ENCODE measurements at regions not wholly inside any gene's neighbourhood (a gene's known extent, or its start where the extent isn't known, plus 50 kb on each side); places are given as distances from the start of the nearest gene placed in this dataset.

DNA sequence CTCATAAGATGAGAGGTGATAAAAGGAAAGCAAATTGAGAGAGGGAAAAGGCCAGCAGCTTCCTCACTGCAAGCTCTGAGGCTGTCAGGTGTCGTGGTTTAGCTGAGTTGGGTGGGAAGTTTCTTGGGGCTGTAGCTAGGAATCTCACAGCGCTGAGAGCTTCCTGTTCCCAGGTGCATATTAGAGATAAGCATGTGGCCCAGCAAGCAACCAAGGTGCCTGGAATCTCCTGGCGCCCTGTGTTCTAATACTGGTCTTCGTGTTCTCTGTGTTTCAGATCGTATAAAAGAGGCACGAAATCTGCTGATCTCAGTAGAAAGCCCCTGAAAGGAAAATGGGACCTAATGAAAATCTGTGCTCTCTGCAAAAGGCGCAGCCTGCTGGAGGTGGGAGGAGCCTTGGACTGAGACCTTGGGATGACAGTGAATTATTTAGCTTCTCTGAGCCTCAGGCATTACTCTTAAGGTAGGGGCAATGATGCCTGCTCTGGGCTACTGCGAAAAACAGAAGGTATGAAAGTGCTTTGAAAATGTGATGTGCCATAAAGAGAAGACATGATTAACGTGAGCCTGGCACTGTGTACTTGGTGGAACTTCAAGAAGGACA, 499.9 kb downstream of the TBL1XR1 start:
- no peak for DNase-seq (ENCODE audit: low read depth)
- TF ChIP-seq, protein P1, sequence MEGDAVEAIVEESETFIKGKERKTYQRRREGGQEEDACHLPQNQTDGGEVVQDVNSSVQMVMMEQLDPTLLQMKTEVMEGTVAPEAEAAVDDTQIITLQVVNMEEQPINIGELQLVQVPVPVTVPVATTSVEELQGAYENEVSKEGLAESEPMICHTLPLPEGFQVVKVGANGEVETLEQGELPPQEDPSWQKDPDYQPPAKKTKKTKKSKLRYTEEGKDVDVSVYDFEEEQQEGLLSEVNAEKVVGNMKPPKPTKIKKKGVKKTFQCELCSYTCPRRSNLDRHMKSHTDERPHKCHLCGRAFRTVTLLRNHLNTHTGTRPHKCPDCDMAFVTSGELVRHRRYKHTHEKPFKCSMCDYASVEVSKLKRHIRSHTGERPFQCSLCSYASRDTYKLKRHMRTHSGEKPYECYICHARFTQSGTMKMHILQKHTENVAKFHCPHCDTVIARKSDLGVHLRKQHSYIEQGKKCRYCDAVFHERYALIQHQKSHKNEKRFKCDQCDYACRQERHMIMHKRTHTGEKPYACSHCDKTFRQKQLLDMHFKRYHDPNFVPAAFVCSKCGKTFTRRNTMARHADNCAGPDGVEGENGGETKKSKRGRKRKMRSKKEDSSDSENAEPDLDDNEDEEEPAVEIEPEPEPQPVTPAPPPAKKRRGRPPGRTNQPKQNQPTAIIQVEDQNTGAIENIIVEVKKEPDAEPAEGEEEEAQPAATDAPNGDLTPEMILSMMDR (IDR thresholded peaks at IDR 0.05; ENCODE audit: insufficient read depth, low read depth, low read length) = no peak
- no peak overlapping the region for H3K4me3 ChIP-seq (ENCODE audit: low read depth, low read length)

DNA sequence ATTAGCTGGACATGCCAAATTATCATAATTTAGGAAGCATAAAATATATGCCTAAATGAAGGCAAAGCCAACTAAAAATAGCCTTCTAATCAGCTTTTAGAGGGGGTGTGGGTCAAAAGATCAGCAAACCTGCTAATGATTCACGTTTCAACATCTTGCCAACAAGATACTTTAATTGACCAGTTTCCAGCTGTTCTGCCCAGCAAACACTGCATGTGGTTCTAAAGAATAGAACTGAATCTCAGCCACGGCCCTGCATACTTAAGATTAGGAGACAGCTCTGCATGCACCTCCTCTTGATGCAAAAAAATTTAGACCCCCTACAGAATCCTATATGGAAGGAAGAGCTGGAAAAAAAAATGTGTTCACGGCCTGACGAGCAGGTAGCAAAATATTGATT, 500.5 kb downstream of the TBL1XR1 start:
- no peak overlapping the region for H3K4me3 ChIP-seq (ENCODE audit: low read depth, low read length)
- TF ChIP-seq, protein P1 (IDR thresholded peaks at IDR 0.05; ENCODE audit: insufficient read depth, low read depth, low read length) = no peak
- no peak for DNase-seq (ENCODE audit: low read depth)

DNA sequence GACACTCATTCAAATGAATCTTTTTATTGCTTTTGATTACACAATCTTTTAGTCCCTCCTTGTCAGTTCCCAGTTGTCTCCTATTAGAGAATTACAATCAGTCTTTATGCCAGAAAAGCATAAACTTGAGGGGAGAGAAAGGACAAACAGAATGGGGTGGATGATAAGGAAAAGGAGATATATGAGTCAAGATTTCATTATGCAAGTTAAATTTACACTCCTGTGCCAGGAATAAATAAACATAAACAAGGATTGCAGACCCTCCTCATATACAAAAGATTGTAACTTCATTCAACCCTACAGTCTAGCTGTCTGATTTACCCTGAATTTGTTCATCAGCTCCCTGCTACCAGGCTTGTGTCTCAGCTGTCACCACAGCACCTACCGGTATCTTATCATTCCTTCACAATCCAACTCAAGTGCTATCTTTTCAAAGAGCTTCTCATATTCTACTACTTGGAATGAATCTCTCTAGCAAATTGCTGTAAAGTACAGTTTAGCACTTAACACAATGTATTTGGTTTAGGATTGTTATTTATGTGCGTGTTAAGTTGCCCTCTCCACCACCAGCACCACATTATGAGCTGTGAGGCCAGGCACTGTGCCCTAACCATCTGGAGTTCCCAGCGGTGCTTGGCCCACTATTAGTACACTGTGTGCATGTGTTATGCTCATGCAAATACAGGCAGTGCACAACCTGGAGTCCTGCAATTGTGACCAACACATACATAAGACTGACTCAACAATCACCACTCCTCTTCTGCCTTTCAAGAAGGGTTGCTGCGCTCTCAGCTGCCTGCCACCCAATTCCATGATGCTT, 504.1 kb downstream of the TBL1XR1 start:
- H3K4me3 ChIP-seq (ENCODE audit: low read depth, low read length) = no peak overlapping the region
- TF ChIP-seq, protein P1 (IDR thresholded peaks at IDR 0.05; ENCODE audit: insufficient read depth, low read depth, low read length) = no peak
- no peak for DNase-seq (ENCODE audit: low read depth)

DNA sequence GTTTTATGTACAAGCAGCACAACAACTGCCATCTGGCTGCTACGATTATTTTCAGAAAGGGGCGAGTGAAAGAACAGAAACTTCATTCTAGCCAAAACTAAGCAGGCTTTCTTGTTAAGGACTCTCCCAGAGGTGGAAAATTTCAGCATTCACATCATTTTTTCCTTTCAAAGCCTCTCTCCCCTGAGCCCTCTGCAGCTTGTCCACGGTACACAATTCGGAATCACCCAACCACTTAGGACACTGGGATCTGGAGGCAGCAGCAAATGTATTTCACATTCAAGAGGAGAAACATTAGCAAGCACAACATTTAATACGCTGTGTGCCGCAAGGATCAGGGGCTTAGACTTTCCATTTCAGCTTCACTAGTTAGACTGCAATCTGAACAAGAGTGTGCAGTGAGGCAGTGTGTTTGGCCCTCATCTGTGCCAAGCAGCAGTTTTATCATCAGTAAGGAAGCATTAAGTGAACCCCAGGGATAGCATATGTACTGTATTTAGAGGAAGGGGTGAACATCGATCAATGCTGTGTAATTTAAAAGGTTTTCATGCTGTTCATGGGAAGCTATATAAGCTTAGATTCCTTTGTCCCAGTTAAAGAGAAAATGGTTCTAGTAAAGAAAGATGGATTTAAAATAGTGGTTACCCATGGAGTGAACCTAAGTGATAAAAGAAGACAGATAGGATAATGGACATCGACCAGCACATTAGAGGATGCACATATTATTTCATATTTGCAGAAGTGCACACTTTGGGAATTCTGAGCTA, 504.9 kb downstream of the TBL1XR1 start:
- DNase-seq (ENCODE audit: low read depth) = no peak
- H3K4me3 ChIP-seq (ENCODE audit: low read depth, low read length) = no peak overlapping the region
- TF ChIP-seq, protein P1 (IDR thresholded peaks at IDR 0.05; ENCODE audit: insufficient read depth, low read depth, low read length) = no peak

DNA sequence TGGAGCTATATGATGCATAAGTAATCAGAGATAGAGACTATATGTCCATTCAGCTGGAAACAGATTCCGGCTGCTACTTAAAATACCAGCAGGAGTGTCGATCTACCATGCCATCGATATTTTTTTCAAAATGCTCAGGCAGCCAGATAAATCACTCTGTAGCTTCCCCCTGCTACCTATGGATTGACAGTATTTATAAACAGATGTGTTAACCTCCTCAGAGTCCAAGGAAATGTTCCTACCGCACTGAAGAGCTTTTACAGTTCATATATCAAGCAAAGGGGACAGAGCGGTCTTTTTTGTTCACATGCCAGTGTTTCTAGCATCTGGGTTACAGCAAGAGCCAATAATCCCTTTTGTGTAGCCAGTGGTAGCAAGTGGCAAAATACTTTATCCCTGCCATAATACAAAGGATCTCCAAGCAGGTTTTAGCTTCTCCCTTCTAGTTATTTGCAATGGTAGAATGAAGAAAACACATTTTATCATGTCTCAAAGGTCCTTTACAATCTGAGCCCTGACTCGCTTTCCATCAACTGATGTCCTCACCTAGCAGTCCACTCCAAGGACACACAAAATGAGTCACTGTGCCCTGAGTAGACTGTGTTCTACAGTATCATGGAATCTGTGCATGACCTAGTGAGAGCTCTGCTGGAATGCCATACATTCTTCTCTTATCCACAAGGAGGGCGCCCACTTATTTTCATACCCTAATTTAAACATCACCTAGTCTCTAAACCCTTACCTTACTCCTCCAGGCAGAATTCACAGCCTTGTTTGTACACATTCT, 507.0 kb downstream of the TBL1XR1 start:
- no peak overlapping the region for H3K4me3 ChIP-seq (ENCODE audit: low read depth, low read length)
- no peak for DNase-seq (ENCODE audit: low read depth)
- TF ChIP-seq, protein P1 (IDR thresholded peaks at IDR 0.05; ENCODE audit: insufficient read depth, low read depth, low read length) = no peak

DNA sequence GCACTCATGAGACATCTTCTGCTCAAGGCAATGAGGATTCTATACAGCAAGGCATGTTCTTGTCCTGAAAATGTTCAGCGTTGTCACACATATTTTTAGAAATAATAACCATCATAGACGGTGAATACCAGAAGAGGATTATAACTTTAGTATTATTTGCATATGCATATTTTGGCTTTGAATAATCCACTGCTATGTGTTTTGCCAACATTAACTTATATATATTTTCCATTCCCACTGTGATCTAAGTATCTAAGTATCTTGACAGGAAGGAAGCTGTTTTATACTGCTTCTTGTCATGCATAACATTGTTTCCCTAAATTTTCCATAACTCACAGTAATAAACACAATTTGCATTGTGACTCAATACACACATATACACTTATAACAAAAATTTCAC, 509.5 kb downstream of the TBL1XR1 start:
- no peak for DNase-seq (ENCODE audit: low read depth)
- no peak overlapping the region for H3K4me3 ChIP-seq (ENCODE audit: low read depth, low read length)
- TF ChIP-seq, protein P1 (IDR thresholded peaks at IDR 0.05; ENCODE audit: insufficient read depth, low read depth, low read length) = no peak

Data from fibroblast of villous mesenchyme (primary cell).